ENCODE measurements at regions not wholly inside any gene's neighbourhood (a gene's known extent, or its start where the extent isn't known, plus 50 kb on each side); places are given as distances from the start of the nearest gene placed in this dataset.
"Not testable (repeated sequence)": the region's sequence is repeated elsewhere in the genome, so short reads cannot be mapped to it uniquely, and the experiment has no call there.

GRCh38 chr5:163355811-163356210, 81.6 kb upstream of the CCNG1 start:
- DNase-seq (ENCODE audit: low read depth): not testable (repeated sequence)

DNA sequence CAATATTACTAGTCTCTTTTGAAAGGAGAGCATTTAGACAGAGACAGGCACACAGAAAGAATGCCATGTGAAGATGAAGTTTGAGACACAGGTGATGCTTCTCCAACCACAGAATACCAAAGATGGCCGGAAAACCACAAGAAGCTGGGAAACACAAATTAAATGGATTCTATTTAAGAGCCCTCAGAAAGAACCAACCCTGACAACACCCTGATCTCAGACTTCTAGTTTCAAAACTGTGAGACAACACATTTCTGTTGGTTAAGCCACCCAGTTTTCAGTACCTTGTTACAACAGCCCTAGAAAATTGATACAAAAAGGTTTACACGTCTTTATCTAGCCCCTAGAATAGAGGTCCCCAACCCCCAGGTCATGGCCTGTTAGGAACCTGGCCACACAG, 79.8 kb upstream of the CCNG1 start:
- no peak for DNase-seq (ENCODE audit: low read depth)

GRCh38 chr5:163360656-163361055, 76.7 kb upstream of the CCNG1 start:
- DNase-seq (ENCODE audit: low read depth): no peak

DNA sequence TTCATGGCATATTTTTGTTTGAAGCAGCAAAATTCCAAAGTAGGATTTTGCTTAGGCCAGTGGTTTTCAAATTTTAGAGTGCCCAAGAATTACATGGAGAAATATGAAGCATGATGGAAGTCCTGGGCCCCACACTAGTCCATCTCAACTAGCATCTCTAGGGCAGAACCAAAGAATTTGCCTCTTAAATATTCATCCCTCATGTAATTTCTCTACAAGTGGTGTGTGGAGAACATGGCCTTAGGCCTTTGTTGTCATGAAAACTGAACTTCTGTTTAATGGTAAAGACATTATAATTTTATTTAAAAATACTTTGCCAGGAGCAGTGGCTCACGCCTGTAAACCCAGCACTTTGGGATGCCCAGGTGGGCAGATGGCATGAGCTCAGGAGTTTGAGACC, 75.9 kb upstream of the CCNG1 start:
- no peak for DNase-seq (ENCODE audit: low read depth)

- no peak for DNase-seq (ENCODE audit: low read depth)
These were observed 74.5 kb upstream of the CCNG1 start for GRCh38 chr5:163362840-163363371.

- DNase-seq (ENCODE audit: low read depth): no peak
These were observed 74.0 kb upstream of the CCNG1 start for GRCh38 chr5:163363389-163363788.

- DNase-seq (ENCODE audit: low read depth): peak; percentile 45
These were observed 70.6 kb upstream of the CCNG1 start for GRCh38 chr5:163366757-163367156.

DNA sequence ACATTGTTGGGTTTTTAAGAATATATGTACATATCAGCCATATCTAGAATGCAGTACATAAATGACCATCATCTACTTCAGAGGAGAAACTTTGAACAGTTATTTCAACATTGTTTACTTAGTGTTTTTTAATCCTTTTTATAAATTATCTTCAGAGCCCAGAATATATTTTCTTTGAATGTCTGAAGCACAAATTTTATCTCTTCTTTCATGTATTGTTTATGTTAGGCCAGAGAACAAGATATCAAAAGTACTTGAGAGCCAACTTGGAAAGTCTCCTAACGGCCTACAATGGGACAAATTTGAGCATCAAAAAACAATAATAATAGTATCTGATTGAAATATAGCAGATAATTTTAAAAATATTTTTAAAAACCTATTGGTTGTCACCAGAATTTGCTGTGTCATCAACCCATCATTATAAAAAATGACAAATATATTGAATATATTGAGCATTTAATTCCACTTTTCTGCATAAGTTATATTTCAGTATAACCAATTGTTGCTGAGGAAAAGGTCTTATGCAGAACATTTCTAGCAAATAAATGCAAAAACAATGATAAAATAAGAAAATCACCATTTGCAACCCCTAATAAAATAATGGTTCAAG, 67.5 kb upstream of the CCNG1 start:
- DNase-seq (ENCODE audit: low read depth): no peak

DNA sequence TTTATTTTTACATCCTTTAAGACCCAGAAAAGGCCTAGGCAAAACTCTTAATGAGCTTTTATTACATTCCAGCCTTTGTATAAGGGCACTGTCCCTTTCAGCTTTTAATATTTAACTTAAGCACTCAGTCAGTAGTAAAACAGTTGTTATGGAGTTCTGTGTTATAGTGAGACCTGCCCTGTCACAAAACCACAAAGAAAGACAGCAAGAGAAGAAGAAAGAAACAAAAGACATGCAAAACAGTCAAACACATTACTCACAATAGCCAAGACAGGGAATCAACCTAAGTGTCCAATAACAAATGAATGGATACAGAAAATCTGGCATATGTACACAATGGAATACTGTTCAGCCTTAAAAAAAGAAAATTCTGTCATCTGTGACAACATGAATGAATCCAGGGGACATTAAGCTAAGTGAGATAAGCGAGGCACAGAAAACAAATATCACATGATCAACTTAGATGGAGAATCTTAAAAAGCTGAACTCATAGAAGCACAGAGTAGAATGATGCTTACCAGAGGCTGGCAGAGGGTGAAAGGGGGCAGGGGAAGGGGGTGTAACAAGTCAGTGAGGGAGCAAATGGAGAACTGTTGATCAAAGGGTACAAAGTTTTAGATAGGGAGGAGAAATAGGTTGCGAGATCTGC, 63.8 kb upstream of the CCNG1 start:
- DNase-seq (ENCODE audit: low read depth): no peak

DNA sequence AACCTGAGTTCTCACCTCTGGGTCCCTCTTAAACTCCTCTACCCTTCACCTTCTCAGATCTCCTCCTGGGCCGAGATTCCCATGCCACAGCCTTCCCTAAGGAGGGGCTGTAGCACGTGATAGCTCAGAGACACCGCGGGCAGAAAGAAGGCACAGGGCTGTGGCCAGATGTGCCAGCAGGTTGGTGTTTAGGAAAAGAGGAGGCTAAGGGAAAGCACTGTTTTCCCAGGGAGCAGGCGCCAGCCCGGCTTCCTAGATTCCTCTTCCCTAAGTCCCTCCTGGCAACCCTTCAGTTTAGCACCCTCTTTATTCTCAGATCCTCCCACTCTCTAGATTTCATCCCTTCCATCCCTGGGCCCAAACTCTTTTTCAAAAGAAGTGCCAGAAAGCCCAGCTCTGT, 59.4 kb upstream of the CCNG1 start:
- no peak for DNase-seq (ENCODE audit: low read depth)

- no peak for DNase-seq (ENCODE audit: low read depth)
These were observed 57.9 kb upstream of the CCNG1 start for GRCh38 chr5:163379298-163380155.

DNA sequence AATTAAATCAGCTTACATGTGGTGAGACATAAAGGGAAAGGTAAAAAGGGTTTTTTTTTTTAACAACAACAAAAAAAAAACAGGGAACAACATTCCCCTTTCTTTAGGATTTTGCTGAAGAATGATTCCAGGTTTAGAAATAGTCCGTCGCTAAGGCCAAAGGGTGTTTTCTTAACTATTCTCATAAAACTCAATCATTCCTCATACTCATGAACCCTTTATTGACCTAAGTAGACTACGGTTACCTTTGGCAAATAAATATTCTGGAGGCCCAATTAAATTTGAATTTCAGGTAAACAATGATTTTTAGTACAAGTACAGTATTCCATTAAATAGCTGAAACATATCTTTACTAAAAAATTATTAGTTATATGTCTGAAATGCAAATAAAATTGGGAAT, 55.6 kb upstream of the CCNG1 start:
- DNase-seq (ENCODE audit: low read depth): no peak

DNA sequence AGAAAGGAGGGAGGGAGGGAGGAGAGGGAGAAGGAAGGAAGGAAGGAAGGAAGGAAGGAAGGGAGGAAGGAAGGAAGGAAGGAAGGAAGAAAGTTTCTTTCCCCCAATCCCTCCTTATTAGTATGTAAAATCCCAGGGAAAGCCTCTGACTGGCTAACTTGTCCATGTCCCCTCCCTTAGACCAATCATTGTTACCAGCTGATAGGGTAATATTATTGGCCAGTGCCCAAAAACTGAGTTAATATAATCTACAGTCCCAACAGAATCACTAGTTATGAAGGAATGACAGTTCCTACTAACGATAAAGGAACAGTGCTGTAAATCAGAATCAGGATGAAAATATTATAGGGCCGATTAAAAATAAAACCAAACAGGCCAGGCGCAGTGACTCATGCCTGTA, 53.6 kb upstream of the CCNG1 start:
- DNase-seq (ENCODE audit: low read depth): no peak

DNA sequence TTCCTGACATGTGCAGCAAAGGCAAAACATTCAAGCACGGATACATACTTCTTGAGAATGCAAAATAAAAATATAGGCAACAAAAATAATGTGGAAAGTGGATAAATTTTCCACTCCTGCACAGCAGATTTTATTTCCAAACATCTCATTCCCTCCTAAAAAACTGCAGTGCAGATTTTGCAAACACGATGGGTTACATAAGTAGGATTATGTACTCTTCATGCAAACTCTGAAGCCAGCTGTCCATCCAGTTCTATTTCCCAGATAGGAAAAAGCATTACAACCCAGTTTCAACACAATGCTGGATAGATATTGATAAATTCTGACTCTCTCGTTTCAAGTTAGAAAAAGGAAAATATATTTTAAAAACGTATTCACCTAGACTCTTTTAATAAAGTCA, 52.7 kb upstream of the CCNG1 start:
- no peak for DNase-seq (ENCODE audit: low read depth)

DNA sequence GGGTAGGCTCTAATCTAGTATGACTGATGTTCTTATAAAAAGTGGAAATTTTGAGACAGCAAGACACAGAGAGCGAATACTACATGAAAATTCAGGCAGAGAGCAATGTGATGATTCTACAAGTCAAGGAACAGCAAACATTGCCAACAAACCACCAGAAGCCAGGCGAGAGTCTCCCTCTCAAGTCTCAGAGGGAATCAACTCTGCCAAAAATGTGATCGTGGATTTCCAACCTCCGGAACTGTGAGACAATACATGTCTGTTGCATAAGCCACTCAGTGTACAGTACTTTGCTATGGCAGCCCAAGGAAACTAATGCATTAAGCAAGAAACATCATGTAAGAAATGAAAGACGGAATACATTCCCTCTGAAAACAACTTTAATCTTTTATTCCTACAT, 52.1 kb upstream of the CCNG1 start:
- DNase-seq (ENCODE audit: low read depth): no peak

DNA sequence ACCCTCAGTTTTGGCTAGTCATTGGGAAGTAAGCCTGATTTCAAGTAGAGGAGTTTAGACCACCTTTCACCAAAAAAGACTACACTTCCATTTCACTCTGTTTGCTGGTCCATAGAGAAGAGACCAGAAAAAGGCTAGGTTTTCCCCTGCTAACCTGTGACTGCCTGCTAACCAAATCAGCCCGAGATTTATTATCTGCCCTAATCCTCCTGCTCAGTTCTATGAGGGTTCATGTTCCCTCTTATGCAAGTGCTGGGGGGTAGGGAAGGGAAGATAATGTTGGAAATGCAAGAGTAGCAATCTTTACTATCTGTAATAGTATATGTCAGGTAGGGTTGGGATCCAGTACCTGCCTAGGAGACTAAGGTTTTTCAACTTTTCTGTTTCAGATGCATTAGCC, 51.6 kb upstream of the CCNG1 start:
- DNase-seq (ENCODE audit: low read depth): no peak

DNA sequence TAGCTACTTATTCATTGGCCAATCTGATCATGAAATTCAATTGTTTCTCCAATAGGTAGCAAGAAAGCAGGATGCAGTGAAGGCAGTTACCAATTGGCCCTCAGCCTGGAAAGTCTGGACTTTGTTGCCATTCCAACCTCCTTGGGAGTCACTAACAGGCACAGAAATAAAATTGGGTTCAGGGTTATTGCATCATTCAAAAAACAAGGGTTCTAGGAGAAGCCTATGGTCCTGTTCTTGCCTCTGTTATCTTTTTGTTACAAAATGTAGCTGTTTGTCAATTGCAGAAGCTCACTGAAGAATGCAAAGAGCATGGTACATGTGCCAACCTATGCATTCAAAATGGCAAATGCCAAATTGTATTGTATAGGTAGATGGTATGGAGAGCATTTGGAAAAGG, 51.0 kb upstream of the CCNG1 start:
- DNase-seq (ENCODE audit: low read depth): no peak

DNA sequence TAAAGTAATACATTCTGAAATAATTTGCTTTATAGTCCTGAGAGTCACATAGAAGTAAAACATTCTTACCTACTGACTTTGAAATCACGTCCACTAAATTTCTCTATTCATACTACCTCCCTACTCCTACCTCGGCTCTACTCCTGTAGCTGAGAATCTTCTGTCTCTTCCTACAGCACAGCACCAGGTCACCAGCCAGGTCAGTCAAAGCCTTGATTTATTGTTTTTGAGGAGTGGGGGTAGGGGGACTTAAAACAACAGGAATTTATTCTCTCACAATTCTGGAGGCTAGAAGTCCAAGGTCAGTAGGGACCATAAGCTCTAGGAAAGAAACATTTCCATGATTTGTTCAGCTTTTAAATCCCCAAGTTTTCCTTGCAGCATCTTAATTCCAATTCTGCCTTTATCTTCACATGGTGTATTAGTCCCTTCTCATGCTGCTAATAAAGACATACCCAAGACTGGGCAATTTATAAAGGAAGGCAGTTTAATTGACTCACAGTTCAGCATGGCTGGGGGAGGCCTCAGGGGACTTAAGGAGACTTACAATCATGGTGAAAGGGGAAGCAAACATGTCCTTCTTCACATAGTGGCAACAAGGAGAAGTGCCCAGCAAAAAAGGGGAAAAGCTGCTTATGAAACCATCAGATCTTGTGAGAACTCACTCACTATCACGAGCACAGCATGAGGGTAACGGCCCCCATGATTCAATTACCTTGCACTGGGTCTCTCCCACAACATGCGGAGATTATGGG, 49.6 kb upstream of the CCNG1 start:
- DNase-seq (ENCODE audit: low read depth): no peak

Measured in CMK (cell line).